ENCODE measurements at regions not wholly inside any gene's neighbourhood (a gene's known extent, or its start where the extent isn't known, plus 50 kb on each side); places are given as distances from the start of the nearest gene placed in this dataset.
"Not testable (repeated sequence)": the region's sequence is repeated elsewhere in the genome, so short reads cannot be mapped to it uniquely, and the experiment has no call there.

DNA sequence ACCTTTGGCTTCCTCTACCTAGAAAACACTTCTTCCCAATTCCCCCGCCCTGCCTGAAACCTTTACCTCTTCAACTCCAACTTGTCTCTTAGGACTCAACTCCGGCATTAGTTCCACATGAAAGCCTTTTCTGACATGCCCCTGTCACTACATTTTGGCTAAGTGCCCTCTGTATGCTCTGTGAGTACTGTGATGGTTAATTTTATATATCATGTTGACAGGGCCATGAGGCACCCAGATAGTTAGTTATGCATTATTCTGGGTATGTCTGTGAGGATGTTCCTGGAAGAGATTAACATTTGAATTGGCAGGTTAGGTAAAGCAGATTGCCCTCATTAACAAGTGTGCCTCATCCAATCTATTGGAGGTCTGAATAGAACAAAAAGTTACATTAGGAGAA lies 75.6 kb upstream of the NCKAP5 start:
- Histone ChIP-seq H3K4me3 (no peak overlapping the region), H3K27ac (no peak overlapping the region), H3K9me3 (no peaks in the 10 kb centered on the region), H3K4me1 (no peaks in the 10 kb centered on the region), H3K36me3 (no peaks in the 10 kb centered on the region), H3K27me3 (no peaks in the 10 kb centered on the region)
- no peak for DNase-seq (ENCODE audit: low spot score in 2 of 2)
- intact Hi-C loops (cut with DNase I; ENCODE audit: low total_unique reads): no loop called here
- no peak for TF ChIP-seq POLR2A (IDR thresholded peaks at IDR 0.05)
- no peak for TF ChIP-seq CTCF (IDR thresholded peaks at IDR 0.05)
- no peak for TF ChIP-seq POLR2AphosphoS5 (IDR thresholded peaks at IDR 0.05)

- no peak for TF ChIP-seq POLR2AphosphoS5 (IDR thresholded peaks at IDR 0.05)
- no peak for TF ChIP-seq CTCF (IDR thresholded peaks at IDR 0.05)
- TF ChIP-seq POLR2A (IDR thresholded peaks at IDR 0.05): no peak
- intact Hi-C loops (cut with DNase I; ENCODE audit: low total_unique reads): no loop called here
- no peaks in the 10 kb centered on the region for H3K27me3 ChIP-seq
Measured at GRCh38 chr2:133644846-133645245, 76.6 kb upstream of the NCKAP5 start.

DNA sequence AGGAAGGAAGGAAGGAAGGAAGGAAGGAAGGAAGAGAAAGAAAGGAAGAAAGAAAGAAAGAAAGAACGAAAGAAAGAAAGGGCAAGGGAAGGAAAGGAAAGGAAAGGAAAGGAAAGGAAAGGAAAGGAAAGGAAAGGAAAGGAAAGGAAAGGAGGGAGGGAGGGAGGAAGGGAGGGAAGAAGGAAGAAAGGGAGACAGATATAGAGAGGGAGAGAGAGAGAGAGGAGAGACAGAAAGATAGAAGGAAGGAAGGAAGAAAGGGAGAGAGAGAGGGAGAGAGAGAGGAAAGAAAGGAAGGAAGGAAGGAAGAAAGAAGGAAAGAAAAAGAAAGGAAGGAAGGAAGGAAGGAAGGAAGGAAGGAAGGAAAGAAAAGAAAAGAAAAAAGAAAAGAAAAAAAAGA lies 79.1 kb upstream of the NCKAP5 start:
- H3K27ac ChIP-seq; H3K36me3 ChIP-seq; DNase-seq (ENCODE audit: low spot score in 2 of 2); H3K4me3 ChIP-seq; H3K4me1 ChIP-seq; intact Hi-C loops (cut with DNase I; ENCODE audit: low total_unique reads); H3K9me3 ChIP-seq; H3K27me3 ChIP-seq: not testable (repeated sequence)

More at GRCh38 chr2:133644846-133645245, 76.6 kb upstream of the NCKAP5 start:
- H3K9me3 ChIP-seq: no peaks in the 10 kb centered on the region
- no peak overlapping the region for H3K27ac ChIP-seq
- no peak for DNase-seq (ENCODE audit: low spot score in 2 of 2)
- H3K4me3 ChIP-seq: no peak overlapping the region
- H3K36me3 ChIP-seq: no peaks in the 10 kb centered on the region
- no peaks in the 10 kb centered on the region for H3K4me1 ChIP-seq

DNA sequence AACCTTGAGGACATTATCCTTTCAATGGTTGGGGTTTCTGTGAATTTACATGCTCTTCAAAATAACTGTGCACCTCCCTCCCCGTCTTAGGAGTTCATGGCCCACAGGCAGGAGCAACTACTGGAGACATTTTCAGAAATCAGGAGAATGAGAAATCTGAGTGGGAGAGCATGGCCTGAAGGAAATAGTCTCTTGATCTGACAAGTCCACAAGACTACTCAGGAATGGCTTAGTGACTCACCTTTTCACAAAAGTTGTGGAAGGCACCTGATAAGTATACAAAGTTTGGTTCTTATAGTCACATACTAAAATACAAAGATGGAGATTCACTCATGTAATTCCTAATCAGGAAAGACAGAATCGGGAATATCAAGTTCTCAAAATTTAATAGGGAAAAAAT lies 83.6 kb upstream of the NCKAP5 start:
- Histone ChIP-seq H3K36me3 (no peaks in the 10 kb centered on the region), H3K4me3 (no peak overlapping the region), H3K27ac (no peak overlapping the region), H3K9me3 (no peaks in the 10 kb centered on the region), H3K4me1 (no peaks in the 10 kb centered on the region), H3K27me3 (no peaks in the 10 kb centered on the region)
- no peak for DNase-seq (ENCODE audit: low spot score in 2 of 2)
- no peak for TF ChIP-seq POLR2A (IDR thresholded peaks at IDR 0.05)
- no peak for TF ChIP-seq CTCF (IDR thresholded peaks at IDR 0.05)
- no peak for TF ChIP-seq POLR2AphosphoS5 (IDR thresholded peaks at IDR 0.05)
- intact Hi-C loops (cut with DNase I; ENCODE audit: low total_unique reads): loop anchor here (2.0 kb wide), 1 partner anchor 69 kb away; no protein-coding TSS in a partner anchor

DNA sequence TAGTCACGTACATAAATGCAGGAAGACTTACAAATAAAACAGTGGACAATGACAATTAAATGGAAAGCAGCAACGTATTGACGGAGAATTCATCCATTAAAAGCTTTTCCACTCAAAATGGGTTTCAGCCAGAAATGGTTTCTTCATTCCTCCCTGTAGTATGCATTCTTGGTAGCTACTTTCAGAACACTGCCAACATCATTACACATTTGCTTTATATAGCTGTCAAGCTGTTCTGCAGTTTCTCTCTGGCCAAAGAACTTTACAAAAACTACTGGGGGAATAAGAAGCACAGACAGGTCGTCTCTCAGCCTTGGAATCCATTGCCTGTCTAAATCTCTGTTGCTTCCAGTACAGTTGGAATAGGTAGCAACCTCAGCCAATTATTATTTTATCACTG lies 84.1 kb upstream of the NCKAP5 start:
- no peak for TF ChIP-seq CTCF (IDR thresholded peaks at IDR 0.05)
- TF ChIP-seq POLR2A (IDR thresholded peaks at IDR 0.05): no peak
- TF ChIP-seq POLR2AphosphoS5 (IDR thresholded peaks at IDR 0.05): no peak
- Histone ChIP-seq H3K27ac (no peak overlapping the region), H3K27me3 (no peaks in the 10 kb centered on the region), H3K4me1 (no peaks in the 10 kb centered on the region), H3K4me3 (no peak overlapping the region), H3K36me3 (no peaks in the 10 kb centered on the region), H3K9me3 (no peaks in the 10 kb centered on the region)
- no peak for DNase-seq (ENCODE audit: low spot score in 2 of 2)
- intact Hi-C loops (cut with DNase I; ENCODE audit: low total_unique reads): loop anchor here (2.0 kb wide), 1 partner anchor 70 kb away; no protein-coding TSS in a partner anchor

DNA sequence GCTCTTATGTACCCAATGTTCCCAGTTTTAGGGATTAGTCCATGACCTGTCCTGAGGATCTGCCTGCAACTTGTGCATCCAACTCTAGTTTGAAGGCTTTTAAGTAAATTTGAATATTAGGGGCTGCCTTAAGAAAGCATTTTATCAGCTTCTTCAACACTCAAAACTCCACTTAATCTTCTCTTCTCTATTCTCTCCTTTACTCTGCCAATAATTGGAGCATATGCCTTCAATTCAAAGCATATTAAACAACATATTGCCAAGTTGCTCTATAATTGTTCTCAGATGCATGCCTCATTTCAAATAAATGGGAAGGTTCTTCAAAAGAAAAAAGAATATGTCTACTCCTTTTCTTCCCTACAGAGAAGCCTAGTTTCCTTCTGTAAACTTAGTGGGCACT lies 84.8 kb upstream of the NCKAP5 start:
- Histone ChIP-seq H3K36me3 (no peaks in the 10 kb centered on the region), H3K4me1 (no peaks in the 10 kb centered on the region), H3K9me3 (no peaks in the 10 kb centered on the region), H3K4me3 (no peak overlapping the region), H3K27ac (no peak overlapping the region), H3K27me3 (no peaks in the 10 kb centered on the region)
- TF ChIP-seq CTCF (IDR thresholded peaks at IDR 0.05): no peak
- no peak for TF ChIP-seq POLR2AphosphoS5 (IDR thresholded peaks at IDR 0.05)
- TF ChIP-seq POLR2A (IDR thresholded peaks at IDR 0.05): no peak
- intact Hi-C loops (cut with DNase I; ENCODE audit: low total_unique reads): loop anchor here (2.0 kb wide), 1 partner anchor 70 kb away; no protein-coding TSS in a partner anchor
- DNase-seq (ENCODE audit: low spot score in 2 of 2): no peak
